ENCODE measurements at regions not wholly inside any gene's neighbourhood (a gene's known extent, or its start where the extent isn't known, plus 50 kb on each side); places are given as distances from the start of the nearest gene placed in this dataset.
"Not testable (repeated sequence)": the region's sequence is repeated elsewhere in the genome, so short reads cannot be mapped to it uniquely, and the experiment has no call there.

DNA sequence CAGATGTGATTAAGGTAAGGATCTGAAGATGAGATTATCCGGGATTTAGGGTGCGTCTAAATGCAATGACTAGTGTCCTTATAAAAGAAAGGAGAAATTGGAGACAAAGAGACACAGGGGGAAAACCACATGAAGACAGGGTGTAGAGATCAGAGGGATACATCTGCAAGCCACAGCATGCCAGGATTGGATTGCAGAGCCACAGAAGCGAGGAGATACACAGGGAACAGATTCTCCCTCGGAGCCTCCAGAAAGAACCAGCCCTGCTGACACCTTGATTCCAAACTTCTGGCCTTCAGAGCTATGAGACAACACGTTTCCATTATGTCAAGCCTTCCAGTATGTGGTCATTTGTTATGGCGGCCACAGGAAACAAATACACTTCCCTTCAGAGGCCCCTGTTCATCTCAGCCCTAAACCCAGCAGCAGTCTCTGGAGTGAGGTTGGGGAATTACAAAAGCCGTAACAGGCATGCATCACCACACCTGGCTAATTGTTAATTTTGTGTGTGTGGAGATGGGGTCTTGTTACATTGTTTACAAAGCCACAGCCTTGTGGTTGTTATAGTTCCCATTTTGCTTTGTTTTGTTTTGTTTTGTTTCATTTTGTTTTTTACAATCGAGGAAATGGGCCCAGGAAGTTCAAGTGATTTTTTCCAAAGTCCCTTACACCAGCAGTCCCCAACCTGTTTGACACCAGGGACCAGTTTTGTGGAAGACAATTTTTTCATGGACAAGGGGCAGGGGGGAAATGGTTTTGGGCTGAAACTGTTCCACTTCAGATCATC lies 51.6 kb upstream of the LYRM9 start:
- DNase-seq (ENCODE audit: low read depth, low spot score): no peak

DNA sequence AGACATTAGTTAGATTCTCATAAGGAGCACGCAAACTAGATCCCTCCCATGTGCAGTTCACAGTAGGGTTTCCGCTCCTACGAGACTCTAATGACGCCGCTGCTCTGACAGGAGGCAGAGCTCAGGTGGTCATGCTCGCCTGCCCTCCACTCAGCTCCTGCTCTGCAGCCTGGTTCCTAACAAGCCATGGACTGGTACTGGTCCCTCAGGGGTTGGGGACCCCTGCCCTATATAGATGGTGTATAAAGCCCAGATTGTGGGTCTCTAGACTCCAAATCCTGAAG lies 52.1 kb upstream of the LYRM9 start:
- DNase-seq (ENCODE audit: low read depth, low spot score): no peak

DNA sequence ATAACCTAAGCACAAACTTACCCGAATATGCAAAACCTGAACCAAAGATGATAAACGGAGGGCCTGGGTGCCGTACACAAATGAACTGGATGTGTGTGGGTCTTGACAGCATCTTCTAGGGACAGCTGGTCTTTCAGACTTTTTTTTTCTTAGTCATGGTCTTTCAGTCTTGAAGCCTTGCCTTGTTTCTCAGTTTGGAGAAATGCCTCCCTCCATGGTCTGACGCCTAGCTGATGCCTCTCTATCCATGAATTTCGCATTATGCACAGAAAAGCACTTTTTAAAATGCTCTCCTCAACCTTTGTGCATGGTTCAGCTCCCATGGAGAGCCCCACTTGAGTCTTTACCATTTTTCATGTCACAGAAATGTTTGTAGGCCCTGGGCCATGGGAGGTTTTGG lies 52.8 kb upstream of the LYRM9 start:
- no peak for DNase-seq (ENCODE audit: low read depth, low spot score)

DNA sequence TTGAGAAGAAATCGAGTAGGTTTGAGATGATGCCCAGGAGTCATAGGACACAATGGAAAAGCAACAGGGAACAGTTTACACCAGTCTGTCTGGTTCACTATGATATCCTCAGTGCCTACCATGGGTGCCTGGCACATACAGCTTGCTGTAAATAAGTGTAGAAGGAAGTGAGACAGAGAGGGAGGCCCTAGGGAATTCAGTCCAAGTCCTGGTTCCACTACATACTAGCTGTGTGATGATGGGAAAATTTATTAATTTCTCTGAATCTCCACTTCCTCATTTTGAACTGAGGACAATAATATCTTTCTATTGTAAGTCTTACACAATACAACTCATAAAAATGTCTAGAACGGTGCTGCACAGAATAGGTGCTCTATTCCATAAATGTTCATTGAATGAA lies 53.3 kb upstream of the LYRM9 start:
- DNase-seq (ENCODE audit: low read depth, low spot score): no peak

DNA sequence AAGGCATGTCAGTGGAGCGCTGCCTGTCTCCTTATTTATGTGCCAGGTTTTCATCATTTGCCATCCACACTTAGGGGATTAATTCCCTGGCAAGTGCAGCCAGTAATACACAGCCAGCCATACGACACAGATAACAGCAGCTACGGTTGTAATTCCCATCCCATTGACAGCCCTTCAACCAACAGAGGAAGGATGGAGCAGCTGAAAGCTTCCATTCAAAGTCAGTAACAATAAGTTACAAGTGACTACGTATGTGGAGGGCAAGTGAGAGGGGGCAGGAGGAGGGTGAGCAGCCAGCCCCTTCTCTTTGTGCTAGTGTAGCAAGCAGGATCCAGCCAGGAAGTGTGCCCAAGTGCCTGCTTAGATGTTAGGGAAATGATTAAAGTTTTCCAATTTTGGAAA lies 53.8 kb upstream of the LYRM9 start:
- DNase-seq (ENCODE audit: low read depth, low spot score): no peak

DNA sequence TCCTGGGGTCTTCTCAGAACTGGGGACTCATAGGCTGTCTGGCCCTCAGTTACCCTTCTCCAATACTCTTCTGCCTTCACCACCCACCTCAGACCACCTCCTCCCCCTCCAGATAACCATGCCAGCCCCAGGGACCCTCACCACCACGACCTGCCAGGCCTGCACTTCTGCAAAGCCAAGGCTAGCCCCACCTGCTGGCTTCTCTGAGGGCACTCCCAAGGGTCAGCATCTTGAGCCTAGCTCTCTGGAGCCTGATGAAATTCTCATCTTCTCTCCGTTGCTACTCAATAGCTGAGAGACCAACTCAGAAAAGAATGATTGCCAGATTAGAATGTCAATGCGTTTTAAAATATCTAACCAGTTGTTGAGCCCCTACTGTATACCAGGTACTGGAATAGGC lies 56.1 kb upstream of the LYRM9 start:
- DNase-seq (ENCODE audit: low read depth, low spot score): no peak

DNA sequence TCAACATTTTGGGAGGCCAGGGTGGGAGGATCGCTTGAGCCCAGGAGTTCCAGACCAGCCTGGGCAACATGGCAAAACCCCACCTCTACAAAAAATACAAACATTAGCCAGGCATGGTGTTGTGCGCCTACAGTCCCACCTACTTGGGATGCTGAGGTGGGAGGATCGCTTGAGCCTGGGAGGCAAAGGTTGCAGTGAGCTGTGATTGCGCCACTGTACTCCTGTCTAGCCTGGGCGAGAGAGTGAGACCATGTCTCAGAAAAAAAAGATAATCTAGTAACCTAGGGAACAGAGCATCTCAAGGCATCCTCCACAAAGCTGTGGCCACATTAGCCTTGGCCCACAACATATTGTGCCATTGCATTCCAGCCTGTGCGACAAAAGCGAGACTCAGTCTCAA lies 57.1 kb upstream of the LYRM9 start:
- not testable (repeated sequence) for DNase-seq (ENCODE audit: low read depth, low spot score)

DNA sequence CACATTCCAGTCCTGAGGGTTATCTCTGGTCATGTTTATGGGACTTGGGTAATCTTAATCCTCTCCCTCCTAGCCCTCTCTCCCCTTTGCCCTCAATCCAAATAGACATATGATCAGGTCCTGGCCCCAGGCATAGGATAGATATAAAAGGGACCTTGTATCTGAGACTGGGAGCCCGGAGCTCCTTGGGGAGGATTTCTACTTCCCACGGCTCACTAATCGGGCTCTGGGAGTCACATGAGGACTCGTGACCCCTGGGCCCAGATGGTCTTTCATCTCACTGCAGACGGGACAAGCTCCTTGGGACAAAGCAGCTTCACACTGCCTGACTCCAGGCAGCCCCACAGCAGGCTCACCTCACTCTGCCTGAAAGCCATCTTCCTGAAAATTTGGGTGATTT lies 57.8 kb upstream of the LYRM9 start:
- DNase-seq (ENCODE audit: low read depth, low spot score): no peak

DNA sequence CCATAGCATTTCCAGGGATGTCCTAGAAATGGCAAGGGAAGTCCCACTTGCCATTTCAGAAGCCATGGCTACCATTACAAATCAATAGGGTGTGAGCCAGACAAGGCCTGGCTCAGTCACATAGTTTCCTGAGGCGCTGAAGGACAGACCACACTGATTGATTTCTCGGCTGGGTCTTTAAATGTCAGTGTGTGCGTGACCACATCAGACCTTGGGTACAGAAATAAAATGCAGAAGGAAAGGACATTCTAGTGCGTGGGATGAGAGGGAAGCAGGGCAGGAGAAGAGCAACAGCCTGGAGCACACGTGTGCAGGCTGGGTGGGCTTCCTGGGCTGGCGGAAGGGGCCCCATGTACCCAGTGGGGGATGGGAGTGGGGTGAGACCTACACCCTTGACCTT lies 58.7 kb upstream of the LYRM9 start:
- no peak for DNase-seq (ENCODE audit: low read depth, low spot score)

DNA sequence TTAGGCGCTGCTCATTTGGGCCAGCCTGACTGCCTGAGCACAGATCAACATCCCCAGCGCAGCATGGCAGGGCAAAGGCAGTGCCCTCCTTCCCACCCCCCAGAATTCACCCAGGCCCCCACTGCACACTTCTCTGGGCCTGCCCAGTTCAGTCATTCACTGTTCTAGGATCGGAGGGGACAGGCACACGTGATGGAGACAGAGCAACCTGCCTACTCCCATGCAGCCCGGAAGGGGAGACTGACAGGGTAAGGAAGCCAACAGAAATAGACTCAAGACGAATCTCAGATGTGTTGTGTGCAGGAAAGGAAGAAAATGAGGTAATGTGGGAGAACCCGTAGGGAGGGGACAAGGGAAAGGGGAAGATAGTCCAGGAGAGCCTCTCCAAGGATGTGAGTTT lies 59.2 kb upstream of the LYRM9 start:
- DNase-seq (ENCODE audit: low read depth, low spot score): no peak

DNA sequence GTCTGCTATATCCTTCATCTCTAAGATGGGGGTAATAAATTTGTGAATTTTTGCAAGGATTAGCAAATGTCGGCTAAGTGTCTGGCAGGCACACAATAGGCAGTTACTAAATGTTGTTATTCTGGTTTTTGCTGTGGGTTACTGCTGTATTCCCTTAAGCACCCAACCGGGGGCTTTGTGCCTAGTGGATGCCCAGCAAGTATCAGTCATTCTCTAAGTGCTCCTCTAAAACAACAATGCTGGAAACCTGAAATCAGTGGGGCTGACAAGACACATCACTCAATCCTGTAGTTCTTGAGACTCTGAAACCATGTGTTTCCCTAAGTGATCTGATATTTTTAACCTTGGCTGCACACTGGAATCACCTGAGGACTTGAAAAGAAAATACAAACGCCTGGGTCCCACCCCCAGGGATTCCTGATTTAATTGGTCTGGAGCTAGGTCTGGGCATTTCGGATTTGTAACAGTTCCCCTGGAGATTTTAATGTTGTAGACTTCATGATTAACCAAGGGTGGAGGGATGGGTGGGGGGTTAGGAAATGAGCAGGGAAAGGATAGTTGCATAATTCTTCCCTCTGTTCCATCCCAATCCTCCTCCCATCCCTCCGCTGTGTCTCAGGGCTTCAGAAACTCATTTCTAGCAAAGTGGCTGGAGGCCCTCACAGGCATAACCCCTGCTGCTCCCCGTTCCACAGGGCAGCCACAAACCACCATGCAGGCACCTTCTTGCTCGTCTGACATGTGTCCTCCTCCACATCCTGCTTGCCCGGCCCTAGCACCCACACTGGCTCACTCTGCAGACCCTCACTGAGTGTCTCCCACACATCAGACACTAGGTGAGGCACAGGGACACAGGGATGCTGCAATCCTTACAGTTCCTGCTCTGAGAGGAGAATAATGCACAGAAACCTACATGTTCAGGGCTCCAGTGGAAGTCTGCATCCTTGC lies 61.7 kb upstream of the LYRM9 start:
- DNase-seq (ENCODE audit: low read depth, low spot score): no peak

DNA sequence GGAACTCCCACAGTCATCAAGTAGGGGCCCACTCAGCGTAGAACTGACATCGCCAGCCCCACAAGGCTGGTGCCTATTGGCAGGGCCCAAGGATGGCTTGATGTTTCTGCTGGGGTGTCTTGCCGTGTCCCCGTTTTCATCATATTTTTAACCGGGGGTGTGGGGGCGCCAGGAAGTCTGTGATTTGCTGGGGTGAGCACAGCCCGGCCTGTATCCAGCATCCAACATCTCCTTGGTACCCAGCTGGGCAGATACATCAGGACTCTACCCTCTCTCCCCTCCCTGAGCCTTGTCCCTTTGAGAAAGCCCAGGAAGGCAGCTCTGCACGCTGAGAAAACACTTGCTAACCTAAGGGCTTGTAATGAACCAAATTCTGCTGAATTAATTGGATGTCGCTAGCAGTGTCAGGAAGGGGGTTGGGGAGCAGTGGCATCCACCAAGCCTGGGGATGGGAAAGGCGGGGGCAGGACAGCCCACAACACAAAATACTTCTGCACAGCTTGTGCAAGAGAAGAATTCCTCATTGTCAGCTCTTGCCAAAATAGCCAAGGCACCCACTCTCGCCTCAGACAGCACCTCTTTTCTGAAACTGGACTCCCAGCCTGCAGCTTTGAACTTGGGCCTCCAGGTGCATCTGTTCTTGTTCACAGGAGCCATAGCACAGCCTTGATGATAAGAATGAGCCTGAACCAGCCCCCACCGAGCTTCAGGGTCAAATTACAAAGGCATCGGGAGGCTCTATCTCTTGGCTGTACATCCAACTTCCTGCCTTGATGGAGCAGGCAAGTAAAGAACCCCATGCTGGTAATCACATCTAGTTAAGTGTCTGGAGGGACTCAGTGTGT lies 63.7 kb upstream of the LYRM9 start:
- no peak for DNase-seq (ENCODE audit: low read depth, low spot score)

DNA sequence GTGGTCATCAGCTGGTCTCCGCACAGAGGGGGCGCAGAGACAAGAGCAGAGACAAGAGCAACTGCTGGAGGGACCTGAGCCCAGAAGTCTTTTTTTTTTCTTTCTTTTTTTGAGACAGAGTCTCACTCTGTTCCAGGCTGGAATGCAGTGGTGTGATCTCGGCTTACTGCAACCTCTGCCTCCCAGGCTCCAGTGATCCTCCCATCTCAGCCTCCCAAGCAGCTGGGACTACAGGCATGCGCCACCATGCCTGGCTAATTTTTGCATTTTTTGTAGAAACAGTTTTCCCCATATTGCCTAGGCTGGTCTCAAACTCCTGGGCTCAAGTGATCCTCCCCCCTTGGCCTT lies 64.3 kb upstream of the LYRM9 start:
- not testable (repeated sequence) for DNase-seq (ENCODE audit: low read depth, low spot score)

DNA sequence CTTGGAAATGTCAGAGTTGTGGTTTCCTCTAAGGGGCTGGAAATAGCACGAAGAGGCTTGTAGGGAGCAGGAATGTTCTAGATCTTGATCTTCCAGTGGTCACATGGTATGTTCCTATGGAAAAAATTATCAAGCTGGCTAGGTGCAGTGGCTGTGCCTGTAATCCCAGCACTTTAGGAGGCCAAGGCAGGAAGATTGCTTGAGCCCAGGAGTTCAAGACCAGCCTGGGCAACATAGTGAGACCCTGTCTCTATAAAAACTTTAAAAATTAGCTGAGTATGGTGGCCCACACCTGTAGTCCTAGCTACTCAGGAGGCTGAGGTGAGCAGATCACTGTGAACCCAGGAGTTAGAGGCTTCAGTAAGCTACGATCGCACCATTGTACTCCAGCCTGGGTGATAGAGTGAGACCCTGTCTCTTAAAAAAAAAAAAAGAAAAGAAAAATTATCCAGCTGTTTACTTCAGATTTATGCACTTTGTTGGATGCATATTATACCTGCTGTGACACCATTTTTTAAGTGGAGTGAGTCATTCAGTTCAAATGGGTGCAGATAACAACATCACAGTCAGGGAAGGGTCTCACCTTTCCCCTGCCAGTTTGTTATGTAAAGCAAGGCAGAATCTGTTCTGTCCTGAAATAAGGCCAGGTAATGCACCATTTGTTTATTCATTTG lies 65.7 kb upstream of the LYRM9 start:
- no peak for DNase-seq (ENCODE audit: low read depth, low spot score)

DNA sequence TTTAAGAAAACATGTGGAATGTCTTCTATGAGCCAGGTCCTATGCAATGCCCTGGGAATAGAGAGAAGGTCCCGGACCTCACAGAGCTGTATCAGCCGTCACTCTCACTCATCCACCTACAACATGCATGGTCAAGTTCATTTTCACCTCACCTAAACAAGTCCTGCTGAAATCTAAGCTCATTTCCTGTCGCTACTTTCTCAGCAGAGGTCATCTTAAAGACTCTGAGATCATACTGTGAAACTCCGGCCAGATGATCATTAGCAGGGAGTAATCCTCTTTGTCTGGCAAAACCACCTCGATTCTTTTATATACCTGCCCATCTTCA lies 66.2 kb upstream of the LYRM9 start:
- DNase-seq (ENCODE audit: low read depth, low spot score): no peak

DNA sequence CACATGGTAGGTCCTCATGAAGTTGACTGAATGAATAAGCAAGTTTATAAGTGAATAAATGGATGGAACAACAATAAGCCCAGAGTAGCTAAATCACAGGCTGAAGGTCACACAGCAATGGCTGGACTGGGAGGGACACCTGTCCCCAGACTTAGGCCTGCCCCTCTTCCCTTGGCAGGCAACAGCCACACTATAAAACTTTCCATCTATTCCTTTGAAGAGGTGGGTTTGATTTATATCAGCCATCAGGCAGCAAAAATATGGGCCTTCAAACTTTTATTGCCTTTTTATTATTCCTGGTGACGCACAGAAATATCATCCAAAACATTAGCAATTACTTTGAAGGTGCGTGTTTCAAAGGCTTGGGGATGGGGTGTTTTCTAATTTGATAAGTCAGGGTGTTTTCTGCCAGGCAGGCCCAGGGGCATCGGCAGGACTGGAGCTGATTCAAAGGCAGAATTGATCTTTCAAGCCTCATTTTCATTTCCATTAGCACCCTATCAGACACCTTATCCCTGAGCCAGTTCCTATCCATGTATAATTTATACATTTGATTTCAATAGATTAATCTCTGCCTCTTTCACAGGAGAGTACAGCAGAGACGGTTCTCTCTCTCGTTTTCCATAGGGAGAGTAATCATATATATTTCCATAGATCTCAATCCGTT lies 67.2 kb upstream of the LYRM9 start:
- no peak for DNase-seq (ENCODE audit: low read depth, low spot score)

DNA sequence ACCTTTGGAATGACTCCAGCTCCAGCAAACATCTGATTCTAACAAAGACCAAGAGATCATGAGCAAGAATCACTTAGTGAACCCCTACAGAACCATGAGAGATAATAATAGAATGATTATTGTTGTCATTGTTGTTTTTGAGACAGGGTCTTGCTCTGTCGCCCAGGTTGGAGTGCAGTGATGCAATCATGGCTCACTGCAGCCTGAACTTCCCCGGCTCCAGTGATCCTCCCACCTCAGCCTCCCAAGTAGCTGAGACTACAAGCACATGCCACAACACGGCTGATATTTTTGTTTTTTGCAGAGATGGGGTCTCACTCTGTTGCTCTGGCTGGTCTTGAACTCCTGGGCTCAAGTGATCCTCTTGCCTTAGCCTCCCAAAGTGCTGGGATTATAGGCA lies 69.4 kb upstream of the LYRM9 start:
- DNase-seq (ENCODE audit: low read depth, low spot score): not testable (repeated sequence)

DNA sequence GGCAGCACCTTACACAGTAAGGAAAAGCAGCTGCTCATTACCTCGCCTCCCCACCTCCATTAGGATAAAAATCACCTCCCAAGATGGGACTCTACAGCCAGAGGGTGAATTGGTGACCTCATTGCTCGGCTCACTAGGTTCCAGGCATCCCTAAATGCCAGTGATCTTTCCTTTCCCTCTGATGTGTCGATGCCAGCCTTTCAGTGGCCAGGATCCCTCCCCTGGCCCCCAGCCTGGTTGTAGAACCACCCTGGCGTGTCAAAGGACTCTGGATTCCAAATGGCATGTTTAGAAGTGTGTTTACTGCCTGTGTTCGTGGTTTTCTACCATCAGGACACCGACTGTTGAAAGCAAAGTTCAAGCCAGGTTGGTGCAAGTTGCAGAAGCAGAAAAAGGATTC lies 72.1 kb upstream of the LYRM9 start:
- no peak for DNase-seq (ENCODE audit: low read depth, low spot score)

DNA sequence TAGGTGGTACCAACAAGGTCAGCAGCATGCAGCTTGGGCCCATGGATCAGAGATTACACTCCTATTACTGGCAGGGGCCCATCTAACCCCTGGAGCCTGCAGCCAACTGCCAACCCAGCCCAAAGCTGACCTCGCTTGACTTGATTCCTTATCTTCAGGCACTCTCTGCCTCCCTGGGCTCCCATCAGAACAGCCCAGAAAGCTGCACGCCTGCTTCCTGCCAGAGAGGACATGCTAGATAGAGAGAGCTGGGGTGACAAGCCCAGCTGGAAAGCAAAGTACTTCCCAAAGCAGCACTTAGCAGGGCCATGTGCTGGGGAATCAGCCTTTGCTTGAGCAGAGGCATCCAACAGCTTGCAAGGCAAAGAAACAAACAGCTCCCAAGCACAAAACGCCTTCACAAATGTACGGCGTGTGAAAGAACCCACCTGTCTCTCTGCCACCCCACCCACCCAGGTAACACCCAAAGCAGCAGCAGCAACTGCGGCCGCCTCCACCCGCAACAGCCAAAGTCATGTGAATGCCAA lies 74.2 kb upstream of the NLK start:
- DNase-seq (ENCODE audit: low read depth, low spot score): no peak

DNA sequence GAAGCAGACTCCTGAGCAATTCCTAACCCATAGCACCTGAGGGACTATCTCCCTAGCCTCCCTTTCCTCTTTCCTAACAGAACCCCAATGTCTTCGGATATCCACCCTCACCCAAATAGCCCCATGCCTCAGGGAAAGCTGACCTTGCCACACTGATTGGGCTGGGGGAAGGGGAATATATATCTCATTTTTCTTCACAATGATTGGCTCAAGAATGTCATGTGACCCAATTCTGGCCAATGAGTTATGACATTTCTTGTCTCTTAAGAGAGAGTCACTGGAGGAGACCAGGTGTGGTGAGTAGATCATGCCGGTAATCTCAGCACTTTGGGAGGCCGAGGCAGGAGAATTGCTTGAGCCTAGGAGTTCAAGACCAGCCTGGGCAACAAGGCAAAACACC lies 71.9 kb upstream of the NLK start:
- DNase-seq (ENCODE audit: low read depth, low spot score): no peak
